ENCODE measurements at regions not wholly inside any gene's neighbourhood (a gene's known extent, or its start where the extent isn't known, plus 50 kb on each side); places are given as distances from the start of the nearest gene placed in this dataset.

DNA sequence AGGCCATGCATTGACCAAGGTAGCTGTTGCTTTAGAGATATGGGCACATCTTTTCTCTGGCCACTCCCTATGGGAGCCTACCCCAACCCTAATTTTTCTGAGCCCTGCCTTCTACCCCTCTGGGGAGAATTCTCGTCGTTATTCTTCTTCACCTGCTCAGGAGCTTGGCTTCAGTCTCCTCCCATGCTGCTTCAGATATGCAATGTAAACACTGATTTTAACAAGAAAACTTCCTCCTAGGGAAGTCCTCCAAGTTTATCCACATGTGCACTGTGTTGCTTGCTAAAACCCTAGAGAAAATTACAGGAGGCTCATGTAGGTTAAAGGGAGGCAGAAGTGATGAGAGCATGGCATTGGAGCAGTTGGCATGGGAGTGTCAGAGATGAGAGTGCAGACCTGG lies 445.2 kb upstream of the MDFIC2 start:
- Mint-ChIP-seq H3K36me3 (no peaks in the 10 kb centered on the region), H3K27me3 (no peaks in the 10 kb centered on the region), H3K27ac (no peak overlapping the region), H3K9me3 (no peaks in the 10 kb centered on the region), H3K4me3 (no peak overlapping the region), H3K4me1 (ENCODE audit: unreplicated experiment) (no peaks in the 10 kb centered on the region)
- TF ChIP-seq, protein P1, sequence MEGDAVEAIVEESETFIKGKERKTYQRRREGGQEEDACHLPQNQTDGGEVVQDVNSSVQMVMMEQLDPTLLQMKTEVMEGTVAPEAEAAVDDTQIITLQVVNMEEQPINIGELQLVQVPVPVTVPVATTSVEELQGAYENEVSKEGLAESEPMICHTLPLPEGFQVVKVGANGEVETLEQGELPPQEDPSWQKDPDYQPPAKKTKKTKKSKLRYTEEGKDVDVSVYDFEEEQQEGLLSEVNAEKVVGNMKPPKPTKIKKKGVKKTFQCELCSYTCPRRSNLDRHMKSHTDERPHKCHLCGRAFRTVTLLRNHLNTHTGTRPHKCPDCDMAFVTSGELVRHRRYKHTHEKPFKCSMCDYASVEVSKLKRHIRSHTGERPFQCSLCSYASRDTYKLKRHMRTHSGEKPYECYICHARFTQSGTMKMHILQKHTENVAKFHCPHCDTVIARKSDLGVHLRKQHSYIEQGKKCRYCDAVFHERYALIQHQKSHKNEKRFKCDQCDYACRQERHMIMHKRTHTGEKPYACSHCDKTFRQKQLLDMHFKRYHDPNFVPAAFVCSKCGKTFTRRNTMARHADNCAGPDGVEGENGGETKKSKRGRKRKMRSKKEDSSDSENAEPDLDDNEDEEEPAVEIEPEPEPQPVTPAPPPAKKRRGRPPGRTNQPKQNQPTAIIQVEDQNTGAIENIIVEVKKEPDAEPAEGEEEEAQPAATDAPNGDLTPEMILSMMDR (conservative IDR thresholded peaks at IDR 0.05): no peak
- DNase-seq (ENCODE audit: extremely low spot score, unreplicated experiment): no peak

DNA sequence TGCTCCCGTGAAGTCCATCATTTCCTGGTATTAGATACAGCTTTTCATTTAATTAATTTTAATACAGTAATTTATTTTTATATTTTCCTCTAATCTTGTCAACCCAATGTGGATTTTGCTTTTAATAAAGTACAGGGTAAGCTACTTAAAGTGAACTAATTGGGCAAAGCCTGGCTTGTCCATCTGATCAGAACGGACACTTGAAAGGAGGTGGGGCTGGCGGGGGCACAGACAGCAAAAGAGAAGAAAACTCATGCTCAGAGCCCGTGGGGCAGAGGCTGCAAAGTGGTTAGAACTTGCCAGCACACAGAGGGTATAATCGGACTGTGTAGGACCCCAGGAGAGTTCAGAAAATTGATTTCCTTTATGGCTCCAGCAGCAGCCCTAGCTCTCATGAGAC lies 443.1 kb upstream of the MDFIC2 start:
- DNase-seq (ENCODE audit: extremely low spot score, unreplicated experiment): no peak
- Mint-ChIP-seq H3K4me3 (no peak overlapping the region), H3K4me1 (ENCODE audit: unreplicated experiment) (no peaks in the 10 kb centered on the region), H3K27ac (no peak overlapping the region), H3K27me3 (no peaks in the 10 kb centered on the region), H3K9me3 (no peaks in the 10 kb centered on the region), H3K36me3 (no peaks in the 10 kb centered on the region)
- TF ChIP-seq, protein P1 (conservative IDR thresholded peaks at IDR 0.05): no peak

DNA sequence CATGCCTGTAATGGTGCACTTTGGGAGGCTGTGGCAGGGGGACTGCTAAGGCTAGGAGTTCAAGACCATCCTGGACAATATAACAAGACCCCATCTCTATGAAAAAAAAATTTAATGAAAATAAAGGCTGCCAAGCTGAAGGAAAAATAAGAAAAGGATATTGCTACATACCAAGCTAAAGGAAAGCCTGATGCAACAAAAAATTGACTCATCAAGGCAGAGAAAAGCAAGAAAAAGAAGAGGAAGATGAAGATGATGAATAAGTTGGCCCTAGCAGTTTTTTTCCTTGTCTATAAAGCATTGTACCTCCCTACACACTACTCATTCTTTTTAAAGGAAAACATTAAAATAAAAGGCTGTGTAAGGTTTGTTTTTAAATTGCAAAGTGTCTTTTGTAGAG lies 441.9 kb upstream of the MDFIC2 start:
- no peak overlapping the region for H3K4me3 Mint-ChIP-seq
- H3K27ac Mint-ChIP-seq: no peak overlapping the region
- H3K4me1 Mint-ChIP-seq (ENCODE audit: unreplicated experiment): no peaks in the 10 kb centered on the region
- no peaks in the 10 kb centered on the region for H3K9me3 Mint-ChIP-seq
- no peak for DNase-seq (ENCODE audit: extremely low spot score, unreplicated experiment)
- no peaks in the 10 kb centered on the region for H3K27me3 Mint-ChIP-seq
- TF ChIP-seq, protein P1 (conservative IDR thresholded peaks at IDR 0.05): no peak
- no peaks in the 10 kb centered on the region for H3K36me3 Mint-ChIP-seq

DNA sequence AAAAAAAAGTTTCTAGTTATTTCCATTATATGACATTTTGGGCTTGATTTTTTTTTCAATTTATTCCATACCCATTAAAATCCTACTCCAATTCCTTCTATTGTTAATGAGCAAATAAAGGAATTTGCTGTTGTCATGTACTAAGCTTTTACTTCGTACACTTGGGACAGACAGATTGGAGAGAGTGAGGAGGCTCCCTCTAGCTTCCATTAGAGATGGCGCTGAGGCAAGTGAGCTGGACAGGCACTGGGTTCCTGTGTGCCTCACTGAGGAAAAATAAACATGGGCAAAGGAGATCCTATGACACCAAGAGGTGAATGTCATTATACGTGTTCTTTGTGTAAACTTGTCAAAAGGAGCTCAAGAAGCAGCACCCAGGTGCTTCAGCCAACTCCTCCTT lies 441.1 kb upstream of the MDFIC2 start:
- no peak overlapping the region for H3K4me3 Mint-ChIP-seq
- H3K36me3 Mint-ChIP-seq: no peaks in the 10 kb centered on the region
- H3K9me3 Mint-ChIP-seq: no peaks in the 10 kb centered on the region
- no peaks in the 10 kb centered on the region for H3K27me3 Mint-ChIP-seq
- TF ChIP-seq, protein P1 (conservative IDR thresholded peaks at IDR 0.05): peak; percentile 23
- no peak for DNase-seq (ENCODE audit: extremely low spot score, unreplicated experiment)
- H3K4me1 Mint-ChIP-seq (ENCODE audit: unreplicated experiment): no peaks in the 10 kb centered on the region
- H3K27ac Mint-ChIP-seq: no peak overlapping the region

DNA sequence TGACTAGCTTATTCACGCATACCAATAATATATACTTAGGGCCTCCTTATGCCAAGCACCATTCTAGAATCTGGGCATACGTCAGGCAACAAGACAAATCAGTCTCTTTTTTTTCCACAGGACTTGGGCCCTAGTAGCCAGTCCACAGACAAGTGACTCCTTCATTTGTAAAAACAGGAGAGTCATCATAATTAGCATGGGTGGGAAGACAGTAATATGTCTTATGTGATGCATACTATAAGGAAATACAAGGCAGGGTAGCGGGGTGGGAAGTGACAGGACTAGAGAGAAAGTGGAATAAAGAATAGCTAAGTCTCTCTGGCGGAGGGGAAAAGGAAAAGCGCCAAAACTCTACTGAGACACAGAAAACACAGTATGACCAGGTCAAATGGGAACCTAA lies 439.6 kb upstream of the MDFIC2 start:
- Mint-ChIP-seq H3K27me3 (no peaks in the 10 kb centered on the region), H3K9me3 (no peaks in the 10 kb centered on the region), H3K36me3 (no peaks in the 10 kb centered on the region), H3K27ac (no peak overlapping the region), H3K4me1 (ENCODE audit: unreplicated experiment) (no peaks in the 10 kb centered on the region), H3K4me3 (no peak overlapping the region)
- no peak for DNase-seq (ENCODE audit: extremely low spot score, unreplicated experiment)
- TF ChIP-seq, protein P1 (conservative IDR thresholded peaks at IDR 0.05): no peak

DNA sequence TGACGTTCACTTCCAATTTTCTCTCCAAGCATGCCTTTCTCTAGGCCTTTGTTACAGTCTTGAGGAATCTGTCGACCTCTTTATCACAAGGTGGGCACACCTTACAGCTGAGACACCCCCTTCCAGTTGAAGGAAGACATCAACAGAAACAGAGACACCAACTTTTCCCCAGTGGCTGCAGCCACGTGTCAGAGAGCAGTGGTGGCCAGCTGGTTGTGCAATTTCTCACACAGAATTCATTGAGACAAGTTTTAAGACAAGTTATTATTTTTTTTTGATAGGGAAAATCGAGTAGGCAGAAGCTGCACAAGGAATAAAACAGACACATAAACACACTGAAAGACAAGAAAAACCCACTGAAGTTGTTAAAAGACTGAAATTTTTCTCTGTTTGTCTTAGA lies 436.7 kb upstream of the MDFIC2 start:
- Mint-ChIP-seq H3K4me1 (ENCODE audit: unreplicated experiment) (peaks cover 4% of the 10 kb centered on the region), H3K27me3 (no peaks in the 10 kb centered on the region), H3K36me3 (no peaks in the 10 kb centered on the region), H3K9me3 (no peaks in the 10 kb centered on the region), H3K27ac (no peak overlapping the region), H3K4me3 (no peak overlapping the region)
- TF ChIP-seq, protein P1 (conservative IDR thresholded peaks at IDR 0.05): no peak
- DNase-seq (ENCODE audit: extremely low spot score, unreplicated experiment): no peak
